ENCODE measurements at regions not wholly inside any gene's neighbourhood (a gene's known extent, or its start where the extent isn't known, plus 50 kb on each side); places are given as distances from the start of the nearest gene placed in this dataset.
"Not testable (repeated sequence)": the region's sequence is repeated elsewhere in the genome, so short reads cannot be mapped to it uniquely, and the experiment has no call there.

GRCh38 chr19:29873801-29874575, 62.2 kb downstream of the CCNE1 start:
- Histone ChIP-seq H3K27ac (ENCODE audit: low read depth in 1 of 3, low read length in 2 of 3) (no peak overlapping the region), H3K9me3 (ENCODE audit: control insufficient read depth in 2 of 2, insufficient read depth in 1 of 2, low read depth in 1 of 2, low read length in 1 of 2) (no peaks in the 10 kb centered on the region), H3K27me3 (ENCODE audit: control insufficient read depth in 3 of 3, insufficient read depth in 3 of 3, low read length in 3 of 3) (peaks cover 0 to 20% (median 7%) of the 10 kb centered on the region in 3 donors), H3K4me1 (ENCODE audit: control insufficient read depth in 3 of 3, insufficient read depth in 2 of 3, low read depth in 1 of 3, low read length in 2 of 3) (peaks cover 0 to 3% (median 0%) of the 10 kb centered on the region in 3 donors), H3K4me3 (ENCODE audit: low read depth in 1 of 3, low read length in 3 of 3) (peak overlapping the region in 1 of 3 donors; percentile 41), H3K36me3 (ENCODE audit: control insufficient read depth in 3 of 3, insufficient read depth in 2 of 3, low read depth in 1 of 3, low read length in 3 of 3) (no peaks in the 10 kb centered on the region)
- DNase-seq: no peak
- no peak for FAIRE-seq
- WGBS, 3 donors: 30 to 33% (median 32%) methylated on average over 37 to 40 of the region's 40 CpGs

- FAIRE-seq: no peak
- H3K27me3 ChIP-seq (ENCODE audit: control insufficient read depth in 3 of 3, insufficient read depth in 3 of 3, low read length in 3 of 3): peaks cover 0 to 21% (median 9%) of the 10 kb centered on the region in 3 donors
- no peak for DNase-seq
- 76 to 88% (median 82%) methylated on average over 6 to 7 of the region's 7 CpGs for WGBS, 3 donors
- no peaks in the 10 kb centered on the region for H3K36me3 ChIP-seq (ENCODE audit: control insufficient read depth in 3 of 3, insufficient read depth in 2 of 3, low read depth in 1 of 3, low read length in 3 of 3)
- H3K4me1 ChIP-seq (ENCODE audit: control insufficient read depth in 3 of 3, insufficient read depth in 2 of 3, low read depth in 1 of 3, low read length in 2 of 3): peaks cover 0 to 3% (median 0%) of the 10 kb centered on the region in 3 donors
- H3K4me3 ChIP-seq (ENCODE audit: low read depth in 1 of 3, low read length in 3 of 3): no peak overlapping the region
- no peaks in the 10 kb centered on the region for H3K9me3 ChIP-seq (ENCODE audit: control insufficient read depth in 2 of 2, insufficient read depth in 1 of 2, low read depth in 1 of 2, low read length in 1 of 2)
- H3K27ac ChIP-seq (ENCODE audit: low read depth in 1 of 3, low read length in 2 of 3): no peak overlapping the region
These were observed 64.1 kb downstream of the CCNE1 start for GRCh38 chr19:29875931-29876330.

DNA sequence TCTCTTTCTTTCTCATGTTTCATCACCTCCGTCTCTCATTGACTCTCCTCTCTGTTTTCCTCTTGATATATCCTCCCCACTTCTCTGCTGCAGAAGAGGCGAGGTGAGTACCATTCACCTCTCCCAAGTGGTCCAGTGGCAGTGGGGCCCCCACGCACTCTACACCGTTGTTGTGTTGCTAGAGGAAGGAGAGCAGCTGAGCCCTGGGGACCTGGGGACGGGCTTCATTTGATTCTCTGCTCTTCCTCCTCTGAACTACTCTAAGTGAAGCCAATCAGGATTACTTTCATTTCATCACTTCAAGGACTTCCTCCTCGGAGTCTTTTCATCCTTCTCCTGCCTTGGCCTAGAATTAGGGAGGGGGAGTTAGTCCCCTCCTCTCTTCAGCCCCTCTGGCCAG, 64.6 kb downstream of the CCNE1 start:
- H3K4me3 ChIP-seq (ENCODE audit: low read depth in 1 of 3, low read length in 3 of 3): no peak overlapping the region
- peaks cover 0 to 21% (median 9%) of the 10 kb centered on the region in 3 donors for H3K27me3 ChIP-seq (ENCODE audit: control insufficient read depth in 3 of 3, insufficient read depth in 3 of 3, low read length in 3 of 3)
- 41 to 54% (median 48%) methylated on average over 6 of the region's 6 CpGs for WGBS, 3 donors
- no peak for DNase-seq
- no peaks in the 10 kb centered on the region for H3K9me3 ChIP-seq (ENCODE audit: control insufficient read depth in 2 of 2, insufficient read depth in 1 of 2, low read depth in 1 of 2, low read length in 1 of 2)
- no peaks in the 10 kb centered on the region for H3K36me3 ChIP-seq (ENCODE audit: control insufficient read depth in 3 of 3, insufficient read depth in 2 of 3, low read depth in 1 of 3, low read length in 3 of 3)
- no peak overlapping the region for H3K27ac ChIP-seq (ENCODE audit: low read depth in 1 of 3, low read length in 2 of 3)
- H3K4me1 ChIP-seq (ENCODE audit: control insufficient read depth in 3 of 3, insufficient read depth in 2 of 3, low read depth in 1 of 3, low read length in 2 of 3): peaks cover 0 to 3% (median 0%) of the 10 kb centered on the region in 3 donors
- FAIRE-seq: no peak

DNA sequence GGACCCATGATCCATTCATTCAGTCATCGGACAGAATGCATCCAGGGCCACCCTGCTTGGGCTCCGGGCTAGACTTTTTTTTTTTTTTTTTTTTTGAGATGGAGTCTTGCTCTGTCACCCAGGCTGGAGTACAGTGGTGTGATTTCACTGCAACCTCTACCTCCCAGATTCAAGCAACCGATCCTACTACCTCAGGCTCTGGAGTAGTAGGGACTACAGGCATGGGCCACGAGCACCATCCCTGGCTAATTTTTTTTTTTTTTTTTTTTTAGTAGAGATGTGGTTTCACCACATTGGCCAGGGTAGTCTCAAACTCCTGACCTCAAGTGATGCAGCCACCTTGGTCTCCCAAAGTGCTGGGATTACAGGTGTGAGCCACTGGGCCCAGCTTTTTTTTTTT, 65.1 kb downstream of the CCNE1 start:
- not testable (repeated sequence) for DNase-seq; H3K36me3 ChIP-seq (ENCODE audit: control insufficient read depth in 3 of 3, insufficient read depth in 2 of 3, low read depth in 1 of 3, low read length in 3 of 3); H3K9me3 ChIP-seq (ENCODE audit: control insufficient read depth in 2 of 2, insufficient read depth in 1 of 2, low read depth in 1 of 2, low read length in 1 of 2); H3K4me3 ChIP-seq (ENCODE audit: low read depth in 1 of 3, low read length in 3 of 3); H3K27ac ChIP-seq (ENCODE audit: low read depth in 1 of 3, low read length in 2 of 3); FAIRE-seq; H3K4me1 ChIP-seq (ENCODE audit: control insufficient read depth in 3 of 3, insufficient read depth in 2 of 3, low read depth in 1 of 3, low read length in 2 of 3)
- H3K27me3 ChIP-seq (ENCODE audit: control insufficient read depth in 3 of 3, insufficient read depth in 3 of 3, low read length in 3 of 3): peaks cover 0 to 21% (median 9%) of the 10 kb centered on the region in 3 donors
- 68 to 83% (median 75%) methylated on average over 4 of the region's 4 CpGs for WGBS, 3 donors

DNA sequence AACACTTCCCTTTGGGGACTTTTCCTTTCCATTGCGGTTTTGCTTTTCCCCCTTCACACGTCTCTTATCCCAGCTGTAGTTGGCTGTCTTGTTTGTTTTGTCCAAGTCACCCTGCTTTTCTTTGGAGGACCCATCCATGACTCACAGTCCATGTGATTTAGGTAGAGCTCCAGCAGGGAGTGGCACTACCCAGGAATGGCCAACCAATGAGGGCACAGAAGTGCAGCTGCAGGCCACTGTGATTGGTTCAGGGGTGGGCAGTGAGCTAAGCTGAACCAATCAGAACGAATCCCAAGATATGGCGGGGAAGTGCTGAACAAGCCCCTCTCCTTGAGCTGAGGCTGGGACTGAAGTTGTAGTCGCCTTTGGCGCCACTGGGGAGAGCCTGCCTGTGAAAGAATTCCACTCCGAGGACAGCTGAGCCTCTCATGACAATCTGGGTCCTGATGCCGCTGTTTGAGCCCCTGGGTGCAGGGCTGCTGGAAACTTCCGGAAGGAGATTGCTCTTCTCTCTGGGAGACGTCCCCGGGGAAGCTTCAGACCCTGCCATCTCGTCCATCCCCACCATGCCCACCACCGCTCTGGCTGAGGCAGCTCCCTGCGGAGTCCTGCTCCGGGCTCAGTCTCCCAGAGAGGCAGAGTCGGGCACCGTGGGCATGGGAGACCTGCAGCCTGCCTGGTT, 62.9 kb upstream of the URI1 start:
- no peaks in the 10 kb centered on the region for H3K9me3 ChIP-seq (ENCODE audit: control insufficient read depth in 2 of 2, insufficient read depth in 1 of 2, low read depth in 1 of 2, low read length in 1 of 2)
- FAIRE-seq (no peak), DNase-seq (no peak)
- no peak overlapping the region for H3K27ac ChIP-seq (ENCODE audit: low read depth in 1 of 3, low read length in 2 of 3)
- no peaks in the 10 kb centered on the region for H3K4me1 ChIP-seq (ENCODE audit: control insufficient read depth in 3 of 3, insufficient read depth in 2 of 3, low read depth in 1 of 3, low read length in 2 of 3)
- whole genome bisulfite sequencing, 3 donors: 77 to 80% (median 80%) methylated on average over 17 of the region's 17 CpGs
- H3K27me3 ChIP-seq (ENCODE audit: control insufficient read depth in 3 of 3, insufficient read depth in 3 of 3, low read length in 3 of 3): peaks cover 0 to 10% (median 8%) of the 10 kb centered on the region in 3 donors
- H3K4me3 ChIP-seq (ENCODE audit: low read depth in 1 of 3, low read length in 3 of 3): no peak overlapping the region
- no peaks in the 10 kb centered on the region for H3K36me3 ChIP-seq (ENCODE audit: control insufficient read depth in 3 of 3, insufficient read depth in 2 of 3, low read depth in 1 of 3, low read length in 3 of 3)

DNA sequence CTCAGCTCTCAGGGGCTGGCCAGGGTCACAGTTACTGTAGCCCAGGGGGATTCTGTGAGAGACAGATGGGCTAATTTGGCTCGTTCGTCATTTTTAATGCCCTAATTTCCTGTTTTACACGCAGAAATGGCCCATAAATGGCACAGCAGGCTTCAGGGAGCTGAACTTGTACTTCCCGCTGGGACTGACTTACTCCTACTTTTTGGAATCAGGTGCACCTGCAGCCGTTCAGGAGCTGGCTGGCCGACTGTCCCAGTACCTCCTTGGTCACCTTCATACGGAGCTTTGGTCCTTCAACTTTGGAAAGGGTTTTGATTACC, 62.4 kb upstream of the URI1 start:
- H3K4me1 ChIP-seq (ENCODE audit: control insufficient read depth in 3 of 3, insufficient read depth in 2 of 3, low read depth in 1 of 3, low read length in 2 of 3): no peaks in the 10 kb centered on the region
- H3K27me3 ChIP-seq (ENCODE audit: control insufficient read depth in 3 of 3, insufficient read depth in 3 of 3, low read length in 3 of 3): peaks cover 0 to 7% (median 5%) of the 10 kb centered on the region in 3 donors
- no peak overlapping the region for H3K27ac ChIP-seq (ENCODE audit: low read depth in 1 of 3, low read length in 2 of 3)
- 61 to 66% (median 63%) methylated on average over 7 of the region's 7 CpGs for WGBS, 3 donors
- no peaks in the 10 kb centered on the region for H3K36me3 ChIP-seq (ENCODE audit: control insufficient read depth in 3 of 3, insufficient read depth in 2 of 3, low read depth in 1 of 3, low read length in 3 of 3)
- FAIRE-seq (no peak), DNase-seq (no peak)
- no peaks in the 10 kb centered on the region for H3K9me3 ChIP-seq (ENCODE audit: control insufficient read depth in 2 of 2, insufficient read depth in 1 of 2, low read depth in 1 of 2, low read length in 1 of 2)
- H3K4me3 ChIP-seq (ENCODE audit: low read depth in 1 of 3, low read length in 3 of 3): no peak overlapping the region

GRCh38 chr19:29880498-29881081, 61.4 kb upstream of the URI1 start:
- 24 to 57% (median 39%) methylated on average over 9 to 10 of the region's 10 CpGs for WGBS, 3 donors
- Histone ChIP-seq H3K27ac (ENCODE audit: low read depth in 1 of 3, low read length in 2 of 3) (no peak overlapping the region), H3K9me3 (ENCODE audit: control insufficient read depth in 2 of 2, insufficient read depth in 1 of 2, low read depth in 1 of 2, low read length in 1 of 2) (no peaks in the 10 kb centered on the region), H3K36me3 (ENCODE audit: control insufficient read depth in 3 of 3, insufficient read depth in 2 of 3, low read depth in 1 of 3, low read length in 3 of 3) (no peaks in the 10 kb centered on the region), H3K27me3 (ENCODE audit: control insufficient read depth in 3 of 3, insufficient read depth in 3 of 3, low read length in 3 of 3) (peaks cover 0 to 7% (median 5%) of the 10 kb centered on the region in 3 donors), H3K4me1 (ENCODE audit: control insufficient read depth in 3 of 3, insufficient read depth in 2 of 3, low read depth in 1 of 3, low read length in 2 of 3) (no peaks in the 10 kb centered on the region), H3K4me3 (ENCODE audit: low read depth in 1 of 3, low read length in 3 of 3) (no peak overlapping the region)
- DNase-seq: no peak
- FAIRE-seq: no peak

- no peaks in the 10 kb centered on the region for H3K9me3 ChIP-seq (ENCODE audit: control insufficient read depth in 2 of 2, insufficient read depth in 1 of 2, low read depth in 1 of 2, low read length in 1 of 2)
- DNase-seq: no peak
- H3K27ac ChIP-seq (ENCODE audit: low read depth in 1 of 3, low read length in 2 of 3): no peak overlapping the region
- no peak for FAIRE-seq
- H3K4me1 ChIP-seq (ENCODE audit: control insufficient read depth in 3 of 3, insufficient read depth in 2 of 3, low read depth in 1 of 3, low read length in 2 of 3): no peaks in the 10 kb centered on the region
- no peaks in the 10 kb centered on the region for H3K36me3 ChIP-seq (ENCODE audit: control insufficient read depth in 3 of 3, insufficient read depth in 2 of 3, low read depth in 1 of 3, low read length in 3 of 3)
- H3K4me3 ChIP-seq (ENCODE audit: low read depth in 1 of 3, low read length in 3 of 3): no peak overlapping the region
- H3K27me3 ChIP-seq (ENCODE audit: control insufficient read depth in 3 of 3, insufficient read depth in 3 of 3, low read length in 3 of 3): peaks cover 0 to 7% (median 5%) of the 10 kb centered on the region in 3 donors
- WGBS, 3 donors: 79 to 86% (median 81%) methylated on average over 5 of the region's 5 CpGs
These were observed 60.7 kb upstream of the URI1 start for GRCh38 chr19:29881386-29881785.
